Endothelial cell of umbilical vein (primary cell): ENCODE measurements at regions not wholly inside any gene's neighbourhood (a gene's known extent, or its start where the extent isn't known, plus 50 kb on each side); places are given as distances from the start of the nearest gene placed in this dataset.

Experiments
- BruUV-seq: library from RNA; stranded (reverse); fragments of 400-500 nt; replicated peaks from 2 replicates; lab custom pipeline; 2021; lab: Mats Ljungman, UMichigan
- CTCF ChIA-PET: fragments of 300-600, 350-600 bp; sonication (Branson Sonifier 250); formaldehyde crosslinking; loops from one replicate; lab custom pipeline; 2021; ENCODE audit warnings: antibody characterized with exemption, inconsistent platforms; lab: Charles Lee
- POLR2A ChIA-PET: fragments of 300-600, 350-600 bp; sonication (Branson Sonifier 250); formaldehyde crosslinking; loops from one replicate; lab custom pipeline; 2021; ENCODE audit warnings: antibody characterized with exemption, inconsistent platforms; lab: Charles Lee
- DNase-seq: peaks from one replicate; pipeline ENCODE4 v3.0.0-alpha.2; 2011; ENCODE audit warnings: low read depth, low spot score
- FAIRE-seq: peaks from 2 replicates; lab custom pipeline; 2011; peaks lifted over from hg19 to GRCh38; lab: Jason Lieb, UNC
- H2AFZ ChIP-seq: 2 replicates; pipeline ENCODE4 v1.6.0; 2012; ENCODE audit warnings: low read depth, low read length, control low read depth, inconsistent platforms
- H3K27ac ChIP-seq: 2 replicates; pipeline ENCODE4 v1.5.1; 2011; ENCODE audit warnings: low read depth, mild to moderate bottlenecking, control low read depth, low read length, moderate library complexity; ENCODE audit not compliant: insufficient read depth
- H3K27me3 ChIP-seq, 2 experiments: 2 replicates each; pipeline versions ENCODE4 v1.6.0 to v1.6.1; 2011; ENCODE audit warnings: low read length in 2 of 2, mixed read lengths in 1 of 2; ENCODE audit not compliant: control insufficient read depth in 2 of 2, insufficient read depth in 2 of 2
- H3K36me3 ChIP-seq, 2 experiments: 2 replicates in 1 of 2; 3 replicates in 1 of 2; pipeline ENCODE4 v1.5.1; 2011; ENCODE audit warnings: low read length in 2 of 2, mild to moderate bottlenecking in 1 of 2, moderate library complexity in 1 of 2; ENCODE audit not compliant: control insufficient read depth in 2 of 2, insufficient read depth in 2 of 2; ENCODE audit errors: extremely low read depth in 1 of 2
- H3K4me1 ChIP-seq: 3 replicates; pipeline ENCODE4 v1.5.1; 2011; ENCODE audit warnings: mild to moderate bottlenecking, low read length; ENCODE audit not compliant: control insufficient read depth, insufficient read depth; ENCODE audit errors: extremely low read depth
- H3K4me2 ChIP-seq: 2 replicates; pipeline ENCODE4 v1.6.1; 2011; ENCODE audit warnings: low read length, control low read depth, mixed read lengths; ENCODE audit not compliant: insufficient read depth
- H3K4me3 ChIP-seq, 3 experiments: fragments of 200-600 bp in 1 of 3; sonication (generic), shearing (Covaris generic) in 1 of 3; replicated peaks in 1 of 3; 2 replicates each; pipeline ENCODE4 v1.5.1; 2011 to 2016; ENCODE audit warnings: control low read depth in 3 of 3, low read length in 3 of 3, mild to moderate bottlenecking in 2 of 3, inconsistent platforms in 1 of 3, low read depth in 1 of 3, moderate library complexity in 1 of 3; ENCODE audit not compliant: insufficient read depth in 1 of 3
- H3K79me2 ChIP-seq: 2 replicates; pipeline ENCODE4 v1.6.0; 2012; ENCODE audit warnings: low read length, inconsistent platforms; ENCODE audit not compliant: control insufficient read depth, insufficient read depth
- H3K9ac ChIP-seq: replicated peaks from 2 replicates; pipeline ENCODE3; 2011; ENCODE audit warnings: low read length, control low read depth; ENCODE audit not compliant: insufficient read depth; ENCODE audit errors: extremely low read depth
- H3K9me1 ChIP-seq: replicated peaks from 3 replicates; pipeline ENCODE4 v1.6.0; 2011; ENCODE audit warnings: mild to moderate bottlenecking, low read length; ENCODE audit not compliant: control insufficient read depth, insufficient read depth; ENCODE audit errors: extremely low read depth
- H3K9me3 ChIP-seq: replicated peaks from 2 replicates; pipeline ENCODE4 v1.5.1; 2012; ENCODE audit warnings: low read length, inconsistent platforms; ENCODE audit not compliant: control insufficient read depth, insufficient read depth
- H4K20me1 ChIP-seq: replicated peaks from 2 replicates; pipeline ENCODE3; 2011; ENCODE audit warnings: mild to moderate bottlenecking, low read length; ENCODE audit not compliant: control insufficient read depth, insufficient read depth; ENCODE audit errors: extremely low read depth
- EZH2 ChIP-seq: IDR thresholded peaks from 2 replicates; pipeline ENCODE4 v1.6.1; 2012; ENCODE audit warnings: borderline replicate concordance, low read depth, mild to moderate bottlenecking, moderate library complexity, low read length, inconsistent platforms; ENCODE audit not compliant: severe bottlenecking
- FOS ChIP-seq: IDR thresholded peaks from 2 replicates; pipeline ENCODE4 v1.6.1; 2011; ENCODE audit warnings: mild to moderate bottlenecking, low read length, moderate library complexity, borderline replicate concordance; ENCODE audit not compliant: insufficient read depth
- GATA2 ChIP-seq: IDR thresholded peaks from 2 replicates; pipeline ENCODE4 v1.7.0; 2011; ENCODE audit warnings: low read depth, mild to moderate bottlenecking, moderate library complexity, mixed read lengths, low read length; ENCODE audit not compliant: insufficient read length, insufficient read depth
- JUN ChIP-seq: IDR thresholded peaks from 2 replicates; pipeline ENCODE4 v1.6.1; 2011; ENCODE audit warnings: borderline replicate concordance, low read depth; ENCODE audit not compliant: insufficient read length, insufficient read depth
- MAX ChIP-seq: IDR thresholded peaks from 2 replicates; pipeline ENCODE4 v1.6.1; 2011; ENCODE audit not compliant: insufficient read depth, insufficient read length
- MYC ChIP-seq: IDR thresholded peaks from one replicate; pipeline ENCODE4 v1.6.1; 2011; ENCODE audit warnings: mild to moderate bottlenecking, low read depth, low read length
- POLR2A ChIP-seq: IDR thresholded peaks from 2 replicates; pipeline ENCODE4 v1.6.1; 2012; ENCODE audit warnings: low read depth, mild to moderate bottlenecking, control low read depth, low read length
- POLR2AphosphoS5 ChIP-seq: IDR thresholded peaks from 2 replicates; pipeline ENCODE4 v1.6.1; 2012; ENCODE audit warnings: low read depth, mild to moderate bottlenecking, control low read depth, low read length, moderate library complexity; ENCODE audit not compliant: insufficient read depth
- dilution Hi-C: fragments of 300-500 bp; cut with MboI; formaldehyde crosslinking; loops from one replicate; pipeline ENCODE4 v1.15.0; 2019; ENCODE audit warnings: low sequenced_read_pairs; ENCODE audit not compliant: extremely low pct_ligation_motif_present
- intact Hi-C: fragments of 100-400 bp; cut with micrococcal nuclease; formaldehyde crosslinking; loops from one replicate; pipeline ENCODE4 v1.10.0; 2022
- TF ChIP-seq, protein P1 (sequence below), 2 donors: IDR thresholded peaks; 1 replicate in 1 of 2; 2 replicates in 1 of 2; pipeline ENCODE4 v1.5.1; 2011; ENCODE audit warnings: low read length in 2 of 2, mild to moderate bottlenecking in 2 of 2, moderate library complexity in 2 of 2, control low read depth in 1 of 2, inconsistent platforms in 1 of 2, low read depth in 1 of 2; ENCODE audit not compliant: insufficient read depth in 1 of 2; ENCODE audit errors: extremely low read depth in 1 of 2

- Histone ChIP-seq H3K27me3 (peaks cover 3 to 5% of the 10 kb centered on the region in 2 experiments), H3K79me2 (no peaks in the 10 kb centered on the region), H3K4me2 (no peak overlapping the region), H3K27ac (no peak overlapping the region), H4K20me1 (no peaks in the 10 kb centered on the region), H3K36me3 (no peaks in the 10 kb centered on the region), H2AFZ (no peak overlapping the region), H3K9me1 (no peaks in the 10 kb centered on the region), H3K9ac (no peak overlapping the region), H3K4me3 (no peak overlapping the region), H3K9me3 (no peaks in the 10 kb centered on the region), H3K4me1 (no peaks in the 10 kb centered on the region)
- ChIA-PET CTCF (no interaction called here), POLR2A (no interaction called here)
- TF ChIP-seq GATA2 = no peak
- no peak for TF ChIP-seq EZH2
- BruUV-seq = no TSS peak
- no peak for DNase-seq
- dilution Hi-C loops (no loop called here), intact Hi-C loops (no loop called here)
- FAIRE-seq = no peak
Measured at GRCh38 chr1:181174861-181175260, 86.4 kb downstream of the IER5 start.

DNA sequence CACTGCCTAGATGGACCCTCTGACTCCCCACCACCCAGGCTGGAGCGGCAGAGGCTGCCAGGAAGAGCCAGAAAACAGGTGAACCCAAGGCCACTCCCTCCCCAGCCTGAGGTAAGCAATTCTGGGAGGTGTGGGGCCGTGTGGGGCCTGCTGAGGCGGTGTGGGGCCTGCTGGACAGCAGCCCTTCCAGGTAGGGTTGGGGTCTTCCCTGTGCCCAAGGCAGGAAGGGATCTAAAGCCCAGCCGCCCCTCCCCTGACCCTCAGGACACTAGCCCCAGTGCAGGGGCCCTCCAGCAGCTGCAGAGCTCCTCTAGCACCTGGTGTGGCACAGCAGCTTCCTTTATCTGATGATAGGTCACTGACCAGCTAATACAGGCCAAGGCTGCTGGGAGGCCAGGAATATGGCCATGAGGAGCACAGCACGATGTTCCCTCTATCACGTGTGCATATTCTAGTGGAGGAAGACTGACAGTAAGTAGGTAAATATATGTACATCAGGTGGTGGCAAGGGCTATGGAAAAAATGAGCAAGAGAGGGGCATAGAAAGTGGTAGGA lies 86.9 kb downstream of the IER5 start:
- BruUV-seq = no TSS peak
- ChIA-PET POLR2A (no interaction called here), CTCF (interaction anchor here (2.3 kb wide), 1 partner anchor 249 kb away, joined by 6 read pairs; no protein-coding TSS in a partner anchor)
- dilution Hi-C loops = no loop called here
- no peaks in the 10 kb centered on the region for H4K20me1 ChIP-seq
- DNase-seq (no peak), FAIRE-seq (no peak)
- no peaks in the 10 kb centered on the region for H3K79me2 ChIP-seq
- H3K9me1 ChIP-seq = no peaks in the 10 kb centered on the region
- TF ChIP-seq MAX = no peak
- TF ChIP-seq EZH2 = no peak
- TF ChIP-seq FOS = no peak
- no peak for TF ChIP-seq POLR2AphosphoS5
- TF ChIP-seq, protein P1, sequence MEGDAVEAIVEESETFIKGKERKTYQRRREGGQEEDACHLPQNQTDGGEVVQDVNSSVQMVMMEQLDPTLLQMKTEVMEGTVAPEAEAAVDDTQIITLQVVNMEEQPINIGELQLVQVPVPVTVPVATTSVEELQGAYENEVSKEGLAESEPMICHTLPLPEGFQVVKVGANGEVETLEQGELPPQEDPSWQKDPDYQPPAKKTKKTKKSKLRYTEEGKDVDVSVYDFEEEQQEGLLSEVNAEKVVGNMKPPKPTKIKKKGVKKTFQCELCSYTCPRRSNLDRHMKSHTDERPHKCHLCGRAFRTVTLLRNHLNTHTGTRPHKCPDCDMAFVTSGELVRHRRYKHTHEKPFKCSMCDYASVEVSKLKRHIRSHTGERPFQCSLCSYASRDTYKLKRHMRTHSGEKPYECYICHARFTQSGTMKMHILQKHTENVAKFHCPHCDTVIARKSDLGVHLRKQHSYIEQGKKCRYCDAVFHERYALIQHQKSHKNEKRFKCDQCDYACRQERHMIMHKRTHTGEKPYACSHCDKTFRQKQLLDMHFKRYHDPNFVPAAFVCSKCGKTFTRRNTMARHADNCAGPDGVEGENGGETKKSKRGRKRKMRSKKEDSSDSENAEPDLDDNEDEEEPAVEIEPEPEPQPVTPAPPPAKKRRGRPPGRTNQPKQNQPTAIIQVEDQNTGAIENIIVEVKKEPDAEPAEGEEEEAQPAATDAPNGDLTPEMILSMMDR (IDR thresholded peaks at IDR 0.05; ENCODE audit: extremely low read depth in 1 of 2, insufficient read depth in 1 of 2, low read depth in 1 of 2, low read length in 2 of 2) = no peak
- no peak for TF ChIP-seq POLR2A
- TF ChIP-seq GATA2 = no peak
- no peak for TF ChIP-seq MYC
- no peak for TF ChIP-seq JUN
- no peak overlapping the region for H3K4me3 ChIP-seq
- H2AFZ ChIP-seq = no peak overlapping the region
- no peaks in the 10 kb centered on the region for H3K4me1 ChIP-seq
- H3K27me3 ChIP-seq = peaks cover 8 to 9% of the 10 kb centered on the region in 2 experiments
- H3K9me3 ChIP-seq = no peaks in the 10 kb centered on the region
- H3K4me2 ChIP-seq = no peak overlapping the region
- H3K36me3 ChIP-seq = no peaks in the 10 kb centered on the region
- H3K9ac ChIP-seq = no peak overlapping the region
- intact Hi-C loops = no loop called here
- H3K27ac ChIP-seq = no peak overlapping the region
